ENCODE measurements at regions not wholly inside any gene's neighbourhood (a gene's known extent, or its start where the extent isn't known, plus 50 kb on each side); places are given as distances from the start of the nearest gene placed in this dataset.

GRCh38 chr4:41857226-41857641 lies 78.0 kb upstream of the TMEM33 start:
- no peak overlapping the region for H3K27ac ChIP-seq
- intact Hi-C loops (cut with DNase I) = no loop called here
- DNase-seq (no peak), ATAC-seq (no peak)
- H3K27me3 ChIP-seq = peaks cover 44 to 51% of the 10 kb centered on the region in 2 donors
- H3K4me3 ChIP-seq = no peak overlapping the region
- TF ChIP-seq CTCF (IDR thresholded peaks at IDR 0.05) = no peak
- H3K36me3 ChIP-seq = no peaks in the 10 kb centered on the region
- no peaks in the 10 kb centered on the region for H3K9me3 ChIP-seq
- no peaks in the 10 kb centered on the region for H3K4me1 ChIP-seq

- H3K27me3 ChIP-seq = peaks cover 39 to 46% of the 10 kb centered on the region in 2 donors
- H3K27ac ChIP-seq = no peak overlapping the region
- no peaks in the 10 kb centered on the region for H3K9me3 ChIP-seq
- H3K4me3 ChIP-seq = no peak overlapping the region
- no peak for TF ChIP-seq CTCF (IDR thresholded peaks at IDR 0.05)
- intact Hi-C loops (cut with DNase I) = no loop called here
- H3K4me1 ChIP-seq = no peaks in the 10 kb centered on the region
- ATAC-seq (no peak), DNase-seq (no peak)
- H3K36me3 ChIP-seq = no peaks in the 10 kb centered on the region
Observed at GRCh38 chr4:41856797-41857196, 78.4 kb upstream of the TMEM33 start.

GRCh38 chr4:41853973-41854372 lies 81.3 kb upstream of the TMEM33 start:
- Histone ChIP-seq H3K4me1 (no peaks in the 10 kb centered on the region), H3K9me3 (no peaks in the 10 kb centered on the region), H3K27me3 (peaks cover 24 to 46% of the 10 kb centered on the region in 2 donors), H3K36me3 (no peaks in the 10 kb centered on the region), H3K4me3 (no peak overlapping the region), H3K27ac (no peak overlapping the region)
- DNase-seq = no peak
- TF ChIP-seq CTCF (IDR thresholded peaks at IDR 0.05) = no peak
- intact Hi-C loops (cut with DNase I) = no loop called here
- no peak for ATAC-seq

GRCh38 chr4:41852229-41852628 lies 83.0 kb upstream of the TMEM33 start:
- ATAC-seq (peak; percentile 57), DNase-seq (no peak)
- peaks cover 8 to 30% of the 10 kb centered on the region in 2 donors for H3K27me3 ChIP-seq
- H3K36me3 ChIP-seq = no peaks in the 10 kb centered on the region
- no peaks in the 10 kb centered on the region for H3K9me3 ChIP-seq
- no peak overlapping the region for H3K4me3 ChIP-seq
- H3K27ac ChIP-seq = no peak overlapping the region
- H3K4me1 ChIP-seq = no peaks in the 10 kb centered on the region
- intact Hi-C loops (cut with DNase I) = no loop called here
- TF ChIP-seq CTCF (IDR thresholded peaks at IDR 0.05) = no peak

GRCh38 chr4:41851621-41852020 lies 83.6 kb upstream of the TMEM33 start:
- DNase-seq = no peak
- intact Hi-C loops (cut with DNase I) = no loop called here
- Histone ChIP-seq H3K4me1 (no peaks in the 10 kb centered on the region), H3K27me3 (peaks cover 2 to 26% of the 10 kb centered on the region in 2 donors), H3K36me3 (no peaks in the 10 kb centered on the region), H3K9me3 (no peaks in the 10 kb centered on the region), H3K4me3 (no peak overlapping the region), H3K27ac (no peak overlapping the region)
- no peak for TF ChIP-seq CTCF (IDR thresholded peaks at IDR 0.05)
- ATAC-seq = no peak

Measured in left lung (tissue), 4 donors.